ENCODE measurements at regions not wholly inside any gene's neighbourhood (a gene's known extent, or its start where the extent isn't known, plus 50 kb on each side); places are given as distances from the start of the nearest gene placed in this dataset.
"Not testable (repeated sequence)": the region's sequence is repeated elsewhere in the genome, so short reads cannot be mapped to it uniquely, and the experiment has no call there.

GRCh38 chr15:53133255-53133850, 343.2 kb upstream of the ONECUT1 start:
- DNase-seq (ENCODE audit: low read depth in 4 of 4, low spot score in 3 of 4): no peak

- DNase-seq (ENCODE audit: low read depth in 4 of 4, low spot score in 3 of 4): no peak
Measured at GRCh38 chr15:53130943-53131342, 340.8 kb upstream of the ONECUT1 start.

- DNase-seq (ENCODE audit: low read depth in 4 of 4, low spot score in 3 of 4): no peak
Measured at GRCh38 chr15:53129121-53129904, 339.2 kb upstream of the ONECUT1 start.

DNA sequence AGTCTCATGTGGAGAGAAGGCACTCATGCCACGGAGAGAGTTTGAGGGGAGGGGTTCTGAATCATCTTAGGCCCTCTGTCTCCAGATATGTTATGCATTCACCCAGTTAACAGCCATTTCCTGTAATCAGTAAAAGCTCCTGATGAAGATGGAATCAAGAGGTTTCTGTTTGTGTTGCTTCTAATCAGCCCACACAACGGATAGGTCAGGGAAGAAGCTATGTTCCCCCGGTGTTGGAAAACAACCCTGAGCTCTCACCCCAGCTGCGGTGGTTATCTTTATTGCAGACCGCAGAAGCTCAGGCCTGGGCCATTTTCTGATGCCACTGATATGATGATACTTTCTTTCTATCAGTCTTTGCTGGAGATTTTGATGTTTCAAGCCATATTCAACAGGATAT, 338.5 kb upstream of the ONECUT1 start:
- DNase-seq (ENCODE audit: low read depth in 4 of 4, low spot score in 3 of 4): no peak

DNA sequence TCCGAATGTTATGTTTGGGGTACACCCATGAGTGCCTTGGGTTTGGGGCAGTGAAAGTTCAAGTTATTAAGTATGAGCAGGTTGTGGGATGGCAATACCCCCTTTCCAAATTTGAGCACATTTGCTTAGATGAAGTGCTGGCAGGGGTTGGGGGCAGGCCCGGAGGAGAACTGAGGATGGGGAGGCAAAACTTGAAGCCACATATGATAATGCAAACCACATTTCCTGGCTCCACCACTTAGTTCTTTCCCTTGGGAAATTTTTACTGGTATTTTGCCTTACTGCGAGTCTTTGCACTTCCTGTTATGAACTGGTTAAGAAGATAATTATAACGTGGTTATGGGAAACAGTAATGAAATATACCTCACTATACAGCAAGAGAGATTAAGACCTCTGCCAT, 336.0 kb upstream of the ONECUT1 start:
- no peak for DNase-seq (ENCODE audit: low read depth in 4 of 4, low spot score in 3 of 4)

DNA sequence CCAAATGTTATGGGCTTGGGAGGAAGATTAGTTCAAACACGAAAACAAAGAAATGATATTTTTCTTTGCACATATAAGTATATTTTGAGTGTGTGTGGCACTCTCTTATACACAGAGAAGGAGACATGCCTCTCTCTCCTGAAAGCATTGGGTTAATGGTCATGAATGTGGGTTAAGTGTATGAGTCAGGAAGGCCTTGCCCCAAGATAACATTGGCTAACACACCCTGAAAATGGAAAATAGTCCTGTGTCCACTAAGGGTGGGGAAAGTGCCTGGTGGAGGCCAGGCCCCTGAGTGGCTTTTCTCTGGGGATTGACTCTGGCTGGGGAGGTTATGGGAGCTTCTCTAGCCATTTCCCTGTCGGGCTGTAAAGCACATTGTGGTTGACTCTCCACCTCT, 332.7 kb upstream of the ONECUT1 start:
- DNase-seq (ENCODE audit: low read depth in 4 of 4, low spot score in 3 of 4): no peak

DNA sequence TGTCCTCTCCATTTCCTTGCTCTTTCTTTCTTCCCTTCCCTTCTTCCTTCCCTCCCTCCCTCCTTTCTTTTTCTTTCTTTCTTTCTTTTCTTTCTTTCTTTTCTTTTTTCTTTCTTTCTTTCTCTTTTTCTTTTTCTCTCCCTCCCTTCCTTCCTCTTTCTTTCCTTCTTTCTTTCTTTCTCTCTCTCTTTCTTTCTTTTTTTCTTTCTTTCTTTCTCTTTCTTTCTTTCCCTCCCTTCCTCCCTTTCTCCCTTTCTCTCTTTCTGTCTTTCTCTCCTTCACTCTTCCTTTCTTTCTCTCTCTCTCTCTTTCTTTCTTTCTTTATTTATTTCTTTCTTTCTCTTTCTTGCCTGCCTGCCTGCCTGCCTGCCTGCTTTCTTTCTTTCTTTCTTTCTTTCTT, 326.8 kb upstream of the ONECUT1 start:
- DNase-seq (ENCODE audit: low read depth in 4 of 4, low spot score in 3 of 4): not testable (repeated sequence)

DNA sequence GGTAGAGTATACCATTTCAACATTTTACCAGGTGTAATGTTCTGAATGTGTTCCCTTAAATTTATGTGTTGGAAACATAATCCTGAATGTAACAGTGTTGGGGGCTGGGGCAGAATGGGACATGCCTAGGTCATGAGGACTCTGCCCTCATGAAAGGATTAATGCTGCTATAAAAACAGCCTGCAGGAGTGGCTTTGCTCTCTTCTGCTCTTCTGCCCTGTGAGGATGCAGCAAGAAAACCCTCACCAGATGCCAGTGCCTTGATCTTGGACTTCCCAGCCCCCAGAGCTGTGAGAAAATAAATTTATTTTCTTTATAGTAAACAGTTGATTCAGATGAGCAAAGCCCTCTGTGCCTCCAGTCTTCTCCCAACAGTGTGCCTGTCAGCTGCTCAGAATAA, 326.0 kb upstream of the ONECUT1 start:
- DNase-seq (ENCODE audit: low read depth in 4 of 4, low spot score in 3 of 4): no peak

DNA sequence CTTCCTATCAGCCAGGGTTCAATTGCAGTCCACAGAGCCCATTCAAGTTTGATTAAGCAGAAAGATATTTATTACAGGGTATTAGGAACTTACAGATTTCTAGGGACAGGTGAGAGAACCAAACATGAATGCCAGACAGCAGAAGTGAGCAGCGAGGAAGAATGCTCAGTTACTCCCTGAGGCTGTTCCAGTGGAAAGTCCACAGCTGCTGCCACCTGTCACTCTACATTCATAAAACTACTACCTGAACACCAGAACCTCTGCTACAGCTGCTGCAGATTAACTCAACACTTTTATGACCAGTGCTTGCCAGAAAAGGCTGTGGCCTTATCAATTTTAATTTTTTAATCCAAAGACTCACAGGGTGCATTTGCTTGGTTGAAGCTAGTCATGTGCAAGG, 325.4 kb upstream of the ONECUT1 start:
- DNase-seq (ENCODE audit: low read depth in 4 of 4, low spot score in 3 of 4): no peak

GRCh38 chr15:53114960-53115359, 324.8 kb upstream of the ONECUT1 start:
- DNase-seq (ENCODE audit: low read depth in 4 of 4, low spot score in 3 of 4): no peak

DNA sequence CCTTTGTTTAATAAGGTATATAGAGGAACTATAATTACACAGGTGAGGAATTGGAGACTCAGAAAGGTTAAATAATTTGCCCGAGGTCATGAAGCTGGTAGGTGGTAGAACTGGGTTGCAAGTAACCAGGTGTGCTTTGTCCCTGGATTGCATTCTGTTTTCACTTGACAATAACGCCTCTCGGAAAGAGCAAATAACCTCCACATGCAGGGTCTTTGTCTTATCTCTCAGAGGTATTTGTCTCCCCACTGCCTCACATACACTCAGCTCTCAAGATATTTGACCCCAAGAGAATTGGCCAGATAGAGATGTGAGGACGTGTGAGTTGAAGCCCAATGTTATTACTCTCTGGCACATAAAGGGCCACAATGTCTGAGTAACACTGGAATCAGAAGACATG, 320.9 kb upstream of the ONECUT1 start:
- no peak for DNase-seq (ENCODE audit: low read depth in 4 of 4, low spot score in 3 of 4)

- no peak for DNase-seq (ENCODE audit: low read depth in 4 of 4, low spot score in 3 of 4)
Measured at GRCh38 chr15:53108319-53108718, 318.2 kb upstream of the ONECUT1 start.

GRCh38 chr15:53107855-53108254, 317.7 kb upstream of the ONECUT1 start:
- no peak for DNase-seq (ENCODE audit: low read depth in 4 of 4, low spot score in 3 of 4)

- DNase-seq (ENCODE audit: low read depth in 4 of 4, low spot score in 3 of 4): no peak
Measured at GRCh38 chr15:53106505-53107286, 316.6 kb upstream of the ONECUT1 start.

- no peak for DNase-seq (ENCODE audit: low read depth in 4 of 4, low spot score in 3 of 4)
Measured at GRCh38 chr15:53102483-53102882, 312.3 kb upstream of the ONECUT1 start.

DNA sequence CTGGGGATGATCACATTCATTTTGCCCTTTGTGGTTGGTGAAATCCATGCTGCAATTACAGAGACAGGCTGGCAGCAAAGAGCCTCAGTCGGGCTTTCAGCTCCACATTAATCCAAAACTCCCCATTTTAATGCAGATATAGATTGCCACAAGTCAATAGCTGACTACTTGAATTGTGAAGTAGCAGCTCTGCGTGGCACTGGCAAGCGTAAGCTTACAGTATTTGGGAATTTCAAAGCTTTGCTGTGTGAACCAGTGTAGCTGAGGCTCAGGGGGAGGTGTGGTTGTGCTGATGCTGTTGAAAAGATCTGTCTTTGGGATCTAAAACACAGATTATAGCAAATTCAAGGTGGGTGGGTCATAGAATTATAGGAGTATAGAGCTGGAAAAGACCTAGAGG, 290.3 kb upstream of the ONECUT1 start:
- DNase-seq (ENCODE audit: low read depth in 4 of 4, low spot score in 3 of 4): no peak

DNA sequence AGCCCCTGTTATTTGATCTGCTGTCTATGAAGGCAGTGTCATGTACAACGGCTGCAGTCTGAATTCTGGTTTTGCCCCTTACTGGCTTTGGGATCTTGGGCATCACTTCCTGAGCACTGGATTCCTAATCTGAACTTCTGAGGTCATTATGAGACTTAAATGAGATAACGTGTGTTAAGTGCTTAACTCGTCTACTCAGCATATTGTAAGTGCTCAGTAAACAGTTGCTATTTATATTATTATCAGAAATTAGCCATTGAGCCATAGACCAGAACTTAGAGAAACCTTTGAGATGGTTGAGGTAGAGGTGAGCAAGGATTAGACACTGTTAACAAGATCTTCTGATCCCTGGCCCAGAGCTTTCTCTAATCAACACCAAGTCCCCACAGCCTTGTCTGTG, 284.1 kb upstream of the ONECUT1 start:
- no peak for DNase-seq (ENCODE audit: low read depth in 4 of 4, low spot score in 3 of 4)

GRCh38 chr15:53072077-53072476, 281.9 kb upstream of the ONECUT1 start:
- DNase-seq (ENCODE audit: low read depth in 4 of 4, low spot score in 3 of 4): peak; percentile 50 to 66 (median 58)

DNA sequence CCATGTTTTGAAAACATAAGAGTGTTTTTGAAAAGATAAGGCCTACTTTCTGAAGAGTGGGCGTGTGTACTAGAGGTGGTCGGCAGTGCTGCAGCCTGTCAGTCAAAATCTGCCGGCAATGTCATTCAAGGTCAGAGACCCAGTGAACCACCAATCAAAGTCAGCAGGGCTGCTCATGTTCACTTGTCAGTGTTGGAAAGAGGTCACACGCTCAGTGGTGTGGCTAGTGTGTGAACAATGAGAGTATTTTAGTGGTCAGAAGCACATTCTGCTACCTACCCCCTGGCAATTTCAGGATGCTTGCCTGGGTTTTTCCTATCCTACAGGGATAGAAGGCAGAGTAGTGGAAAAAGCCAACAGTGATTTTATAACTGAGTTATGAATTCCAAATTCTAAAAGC, 278.5 kb upstream of the ONECUT1 start:
- DNase-seq (ENCODE audit: low read depth in 4 of 4, low spot score in 3 of 4): no peak

- no peak for DNase-seq (ENCODE audit: low read depth in 4 of 4, low spot score in 3 of 4)
Measured at GRCh38 chr15:53059273-53060043, 269.3 kb upstream of the ONECUT1 start.

Measured in right renal pelvis (tissue), 4 donors.